OCI-LY7 (cell line): ENCODE measurements at regions not wholly inside any gene's neighbourhood (a gene's known extent, or its start where the extent isn't known, plus 50 kb on each side); places are given as distances from the start of the nearest gene placed in this dataset.

Experiments
- EZH2phosphoT487 ChIP-seq: fragments of 200-600 bp; sonication (generic); IDR thresholded peaks from 2 replicates; pipeline ENCODE4 v1.6.1; 2018; ENCODE audit warnings: low read depth, borderline replicate concordance, mild to moderate bottlenecking, mixed run types, antibody characterized with exemption, low read length, moderate library complexity, mixed read lengths
- TF ChIP-seq, protein P1 (sequence below): fragments of 200-600 bp; sonication (generic); conservative IDR thresholded peaks from 2 replicates; pipeline ENCODE4 v1.5.1; 2014; ENCODE audit warnings: mild to moderate bottlenecking, antibody characterized with exemption, low read length, moderate library complexity, mixed read lengths

GRCh38 chr4:125444166-125444565 lies 129.4 kb downstream of the FAT4 start:
- TF ChIP-seq, protein P1, sequence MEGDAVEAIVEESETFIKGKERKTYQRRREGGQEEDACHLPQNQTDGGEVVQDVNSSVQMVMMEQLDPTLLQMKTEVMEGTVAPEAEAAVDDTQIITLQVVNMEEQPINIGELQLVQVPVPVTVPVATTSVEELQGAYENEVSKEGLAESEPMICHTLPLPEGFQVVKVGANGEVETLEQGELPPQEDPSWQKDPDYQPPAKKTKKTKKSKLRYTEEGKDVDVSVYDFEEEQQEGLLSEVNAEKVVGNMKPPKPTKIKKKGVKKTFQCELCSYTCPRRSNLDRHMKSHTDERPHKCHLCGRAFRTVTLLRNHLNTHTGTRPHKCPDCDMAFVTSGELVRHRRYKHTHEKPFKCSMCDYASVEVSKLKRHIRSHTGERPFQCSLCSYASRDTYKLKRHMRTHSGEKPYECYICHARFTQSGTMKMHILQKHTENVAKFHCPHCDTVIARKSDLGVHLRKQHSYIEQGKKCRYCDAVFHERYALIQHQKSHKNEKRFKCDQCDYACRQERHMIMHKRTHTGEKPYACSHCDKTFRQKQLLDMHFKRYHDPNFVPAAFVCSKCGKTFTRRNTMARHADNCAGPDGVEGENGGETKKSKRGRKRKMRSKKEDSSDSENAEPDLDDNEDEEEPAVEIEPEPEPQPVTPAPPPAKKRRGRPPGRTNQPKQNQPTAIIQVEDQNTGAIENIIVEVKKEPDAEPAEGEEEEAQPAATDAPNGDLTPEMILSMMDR: no peak
- no peak for TF ChIP-seq EZH2phosphoT487
